ENCODE measurements at regions not wholly inside any gene's neighbourhood (a gene's known extent, or its start where the extent isn't known, plus 50 kb on each side); places are given as distances from the start of the nearest gene placed in this dataset.

DNA sequence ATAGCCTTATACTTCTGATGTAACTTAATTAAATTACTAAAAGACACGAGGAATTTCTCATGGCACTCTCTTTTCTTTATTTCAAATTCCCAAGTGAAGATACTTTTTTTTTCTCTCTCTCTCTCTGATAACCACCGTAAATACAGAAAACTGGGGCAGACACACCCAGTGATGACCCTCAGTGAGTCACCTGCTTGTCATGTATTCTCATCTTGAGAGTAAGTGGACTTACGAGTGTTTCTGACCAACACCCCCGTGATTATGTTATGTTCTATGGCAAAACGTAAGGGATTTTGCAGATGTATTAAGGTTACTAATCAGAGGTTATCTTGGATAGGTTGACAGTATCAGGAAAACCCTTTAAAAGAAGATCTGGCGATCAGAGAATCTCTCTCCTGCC, 348.8 kb upstream of the ZNF717 start:
- Histone ChIP-seq H3K4me1 (ENCODE audit: control insufficient read depth in 1 of 2, extremely low read depth in 1 of 2, insufficient read depth in 2 of 2, low read length in 2 of 2) (no peaks in the 10 kb centered on the region), H3K27me3 (replicated peaks in 1 of 2; ENCODE audit: control insufficient read depth in 2 of 2, extremely low read depth in 1 of 2, insufficient read depth in 2 of 2, low read length in 1 of 2) (no peaks in the 10 kb centered on the region), H3K36me3 (ENCODE audit: control insufficient read depth in 2 of 2, extremely low read depth in 1 of 2, insufficient read depth in 1 of 2, low read length in 1 of 2) (no peaks in the 10 kb centered on the region), H3K27ac (ENCODE audit: low read length) (no peak overlapping the region), H3K9me3 (no peaks in the 10 kb centered on the region), H3K4me3 (ENCODE audit: control insufficient read depth in 1 of 2, extremely low read depth in 1 of 2, low read length in 1 of 2) (no peak overlapping the region)
- no peaks in the 10 kb centered on the region for H3K27me3 Mint-ChIP-seq
- no peak overlapping the region for H3K4me3 Mint-ChIP-seq
- POLR2A ChIA-PET, result no interaction called here
- no peak overlapping the region for H3K27ac Mint-ChIP-seq
- ATAC-seq (replicated peaks in 1 of 4) (no peak), DNase-seq (no peak)
- H3K36me3 Mint-ChIP-seq, result no peaks in the 10 kb centered on the region
- WGBS (ENCODE audit: insufficient coverage), result 60% methylated on average over 1 of the region's 6 CpGs
- no peaks in the 10 kb centered on the region for H3K4me1 Mint-ChIP-seq
- H3K9me3 Mint-ChIP-seq, result peaks cover 0 to 14% (median 3%) of the 10 kb centered on the region in 3 donors
- CTCF ChIA-PET, result no interaction called here

- Histone ChIP-seq H3K27me3 (replicated peaks in 1 of 2; ENCODE audit: control insufficient read depth in 2 of 2, extremely low read depth in 1 of 2, insufficient read depth in 2 of 2, low read length in 1 of 2) (no peaks in the 10 kb centered on the region), H3K4me1 (ENCODE audit: control insufficient read depth in 1 of 2, extremely low read depth in 1 of 2, insufficient read depth in 2 of 2, low read length in 2 of 2) (no peaks in the 10 kb centered on the region), H3K36me3 (ENCODE audit: control insufficient read depth in 2 of 2, extremely low read depth in 1 of 2, insufficient read depth in 1 of 2, low read length in 1 of 2) (no peaks in the 10 kb centered on the region), H3K4me3 (ENCODE audit: control insufficient read depth in 1 of 2, extremely low read depth in 1 of 2, low read length in 1 of 2) (no peak overlapping the region), H3K27ac (ENCODE audit: low read length) (no peak overlapping the region), H3K9me3 (no peaks in the 10 kb centered on the region)
- ATAC-seq (replicated peaks in 1 of 4) (no peak), DNase-seq (no peak)
- H3K4me1 Mint-ChIP-seq, result no peaks in the 10 kb centered on the region
- no peaks in the 10 kb centered on the region for H3K27me3 Mint-ChIP-seq
- ChIA-PET POLR2A (interaction anchor here in 1 of 2 donors (0.6 kb wide), 1 partner anchor 187 kb away, joined by 3 read pairs; no protein-coding TSS in a partner anchor), CTCF (no interaction called here)
- no peak overlapping the region for H3K27ac Mint-ChIP-seq
- WGBS (ENCODE audit: insufficient coverage), result no CpG with 5 or more reads among the region's 2 CpGs
- peaks cover 0 to 11% (median 4%) of the 10 kb centered on the region in 3 donors for H3K9me3 Mint-ChIP-seq
- no peaks in the 10 kb centered on the region for H3K36me3 Mint-ChIP-seq
- no peak overlapping the region for H3K4me3 Mint-ChIP-seq
These were observed 353.6 kb upstream of the ZNF717 start for GRCh38 chr3:76138921-76139320.

- peaks cover 2% of the 10 kb centered on the region for H3K9me3 ChIP-seq
- H3K36me3 Mint-ChIP-seq, result no peaks in the 10 kb centered on the region
- no CpG with 5 or more reads among the region's 2 CpGs for WGBS (ENCODE audit: insufficient coverage)
- no peak overlapping the region for H3K4me3 Mint-ChIP-seq
- no peaks in the 10 kb centered on the region for H3K27me3 Mint-ChIP-seq
- ChIA-PET POLR2A (no interaction called here), CTCF (no interaction called here)
- no peak overlapping the region for H3K27ac Mint-ChIP-seq
- no peak overlapping the region for H3K4me3 ChIP-seq (ENCODE audit: control insufficient read depth in 1 of 2, extremely low read depth in 1 of 2, low read length in 1 of 2)
- H3K27ac ChIP-seq (ENCODE audit: low read length), result no peak overlapping the region
- peaks cover 7 to 12% (median 8%) of the 10 kb centered on the region in 3 donors for H3K9me3 Mint-ChIP-seq
- H3K36me3 ChIP-seq (ENCODE audit: control insufficient read depth in 2 of 2, extremely low read depth in 1 of 2, insufficient read depth in 1 of 2, low read length in 1 of 2), result no peaks in the 10 kb centered on the region
- DNase-seq (no peak), ATAC-seq (replicated peaks in 1 of 4) (no peak)
- H3K27me3 ChIP-seq (replicated peaks in 1 of 2; ENCODE audit: control insufficient read depth in 2 of 2, extremely low read depth in 1 of 2, insufficient read depth in 2 of 2, low read length in 1 of 2), result no peaks in the 10 kb centered on the region
- H3K4me1 ChIP-seq (ENCODE audit: control insufficient read depth in 1 of 2, extremely low read depth in 1 of 2, insufficient read depth in 2 of 2, low read length in 2 of 2), result no peaks in the 10 kb centered on the region
- H3K4me1 Mint-ChIP-seq, result no peaks in the 10 kb centered on the region
These were observed 362.5 kb upstream of the ZNF717 start for GRCh38 chr3:76147846-76148245.

GRCh38 chr3:76152028-76152427, 366.7 kb upstream of the ZNF717 start:
- DNase-seq (no peak), ATAC-seq (replicated peaks in 1 of 4) (no peak)
- Mint-ChIP-seq H3K27me3 (no peaks in the 10 kb centered on the region), H3K27ac (no peak overlapping the region), H3K9me3 (peaks cover 3 to 24% (median 16%) of the 10 kb centered on the region in 3 donors), H3K4me3 (no peak overlapping the region), H3K4me1 (no peaks in the 10 kb centered on the region), H3K36me3 (no peaks in the 10 kb centered on the region)
- Histone ChIP-seq H3K9me3 (peaks cover 2% of the 10 kb centered on the region), H3K4me3 (ENCODE audit: control insufficient read depth in 1 of 2, extremely low read depth in 1 of 2, low read length in 1 of 2) (no peak overlapping the region), H3K36me3 (ENCODE audit: control insufficient read depth in 2 of 2, extremely low read depth in 1 of 2, insufficient read depth in 1 of 2, low read length in 1 of 2) (no peaks in the 10 kb centered on the region), H3K4me1 (ENCODE audit: control insufficient read depth in 1 of 2, extremely low read depth in 1 of 2, insufficient read depth in 2 of 2, low read length in 2 of 2) (no peaks in the 10 kb centered on the region), H3K27me3 (replicated peaks in 1 of 2; ENCODE audit: control insufficient read depth in 2 of 2, extremely low read depth in 1 of 2, insufficient read depth in 2 of 2, low read length in 1 of 2) (no peaks in the 10 kb centered on the region), H3K27ac (ENCODE audit: low read length) (no peak overlapping the region)
- ChIA-PET CTCF (no interaction called here), POLR2A (no interaction called here)
- WGBS (ENCODE audit: insufficient coverage), result 50% methylated on average over 1 of the region's 1 CpG

- H3K27me3 Mint-ChIP-seq, result no peaks in the 10 kb centered on the region
- Histone ChIP-seq H3K36me3 (ENCODE audit: control insufficient read depth in 2 of 2, extremely low read depth in 1 of 2, insufficient read depth in 1 of 2, low read length in 1 of 2) (no peaks in the 10 kb centered on the region), H3K4me1 (ENCODE audit: control insufficient read depth in 1 of 2, extremely low read depth in 1 of 2, insufficient read depth in 2 of 2, low read length in 2 of 2) (no peaks in the 10 kb centered on the region), H3K9me3 (no peaks in the 10 kb centered on the region), H3K4me3 (ENCODE audit: control insufficient read depth in 1 of 2, extremely low read depth in 1 of 2, low read length in 1 of 2) (no peak overlapping the region), H3K27ac (ENCODE audit: low read length) (no peak overlapping the region), H3K27me3 (replicated peaks in 1 of 2; ENCODE audit: control insufficient read depth in 2 of 2, extremely low read depth in 1 of 2, insufficient read depth in 2 of 2, low read length in 1 of 2) (no peaks in the 10 kb centered on the region)
- H3K9me3 Mint-ChIP-seq, result peaks cover 13 to 24% (median 14%) of the 10 kb centered on the region in 3 donors
- ATAC-seq (replicated peaks in 1 of 4) (no peak), DNase-seq (no peak)
- H3K4me1 Mint-ChIP-seq, result no peaks in the 10 kb centered on the region
- no peak overlapping the region for H3K4me3 Mint-ChIP-seq
- CTCF ChIA-PET, result no interaction called here
- H3K36me3 Mint-ChIP-seq, result no peaks in the 10 kb centered on the region
- H3K27ac Mint-ChIP-seq, result no peak overlapping the region
- POLR2A ChIA-PET, result no interaction called here
These were observed 376.5 kb upstream of the ZNF717 start for GRCh38 chr3:76161856-76162255.

DNA sequence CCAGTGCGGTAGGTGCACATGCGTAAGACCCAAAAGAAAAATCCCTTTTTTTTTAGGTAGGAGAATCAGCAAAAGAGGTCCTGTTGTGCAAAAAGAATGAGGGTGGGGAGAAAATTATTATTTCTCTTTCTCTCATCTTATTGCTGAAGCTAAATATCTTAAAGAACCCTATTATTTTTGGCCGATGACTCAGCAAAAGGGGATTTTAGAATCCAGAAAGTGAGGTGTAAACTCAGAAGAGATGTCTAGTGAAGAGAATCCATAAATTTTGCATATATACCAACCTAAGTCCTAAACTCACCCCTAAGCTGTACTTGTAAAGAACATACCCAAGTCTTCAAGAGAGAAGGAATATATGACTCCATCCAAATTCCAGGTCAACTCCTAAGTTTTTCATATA, 386.3 kb upstream of the ZNF717 start:
- H3K36me3 ChIP-seq (ENCODE audit: control insufficient read depth in 2 of 2, extremely low read depth in 1 of 2, insufficient read depth in 1 of 2, low read length in 1 of 2), result no peaks in the 10 kb centered on the region
- Mint-ChIP-seq H3K27me3 (no peaks in the 10 kb centered on the region), H3K4me3 (no peak overlapping the region), H3K36me3 (no peaks in the 10 kb centered on the region), H3K27ac (no peak overlapping the region), H3K9me3 (peaks cover 8 to 30% (median 14%) of the 10 kb centered on the region in 3 donors), H3K4me1 (no peaks in the 10 kb centered on the region)
- no CpG with 5 or more reads among the region's 3 CpGs for WGBS (ENCODE audit: insufficient coverage)
- H3K4me1 ChIP-seq (ENCODE audit: control insufficient read depth in 1 of 2, extremely low read depth in 1 of 2, insufficient read depth in 2 of 2, low read length in 2 of 2), result no peaks in the 10 kb centered on the region
- H3K27me3 ChIP-seq (replicated peaks in 1 of 2; ENCODE audit: control insufficient read depth in 2 of 2, extremely low read depth in 1 of 2, insufficient read depth in 2 of 2, low read length in 1 of 2), result no peaks in the 10 kb centered on the region
- ChIA-PET POLR2A (no interaction called here), CTCF (no interaction called here)
- H3K9me3 ChIP-seq, result no peaks in the 10 kb centered on the region
- no peak overlapping the region for H3K4me3 ChIP-seq (ENCODE audit: control insufficient read depth in 1 of 2, extremely low read depth in 1 of 2, low read length in 1 of 2)
- H3K27ac ChIP-seq (ENCODE audit: low read length), result no peak overlapping the region
- DNase-seq (no peak), ATAC-seq (replicated peaks in 1 of 4) (no peak)

- H3K9me3 ChIP-seq, result no peaks in the 10 kb centered on the region
- Mint-ChIP-seq H3K36me3 (no peaks in the 10 kb centered on the region), H3K9me3 (peaks cover 12 to 34% (median 23%) of the 10 kb centered on the region in 3 donors), H3K4me3 (no peak overlapping the region), H3K27me3 (no peaks in the 10 kb centered on the region), H3K27ac (no peak overlapping the region), H3K4me1 (no peaks in the 10 kb centered on the region)
- no peak overlapping the region for H3K27ac ChIP-seq (ENCODE audit: low read length)
- DNase-seq, result no peak
- POLR2A ChIA-PET, result no interaction called here
- no peaks in the 10 kb centered on the region for H3K4me1 ChIP-seq (ENCODE audit: control insufficient read depth in 1 of 2, extremely low read depth in 1 of 2, insufficient read depth in 2 of 2, low read length in 2 of 2)
- H3K36me3 ChIP-seq (ENCODE audit: control insufficient read depth in 2 of 2, extremely low read depth in 1 of 2, insufficient read depth in 1 of 2, low read length in 1 of 2), result no peaks in the 10 kb centered on the region
- H3K27me3 ChIP-seq (replicated peaks in 1 of 2; ENCODE audit: control insufficient read depth in 2 of 2, extremely low read depth in 1 of 2, insufficient read depth in 2 of 2, low read length in 1 of 2), result no peaks in the 10 kb centered on the region
- CTCF ChIA-PET, result no interaction called here
- ATAC-seq (replicated peaks in 1 of 4), result no peak
- WGBS (ENCODE audit: insufficient coverage), result no CpG with 5 or more reads among the region's 4 CpGs
- H3K4me3 ChIP-seq (ENCODE audit: control insufficient read depth in 1 of 2, extremely low read depth in 1 of 2, low read length in 1 of 2), result no peak overlapping the region
These were observed 392.3 kb upstream of the ZNF717 start for GRCh38 chr3:76177610-76178009.
